Caco-2 (cell line): ENCODE measurements at regions not wholly inside any gene's neighbourhood (a gene's known extent, or its start where the extent isn't known, plus 50 kb on each side); places are given as distances from the start of the nearest gene placed in this dataset.

Experiments used
- BruUV-seq: library from RNA; stranded (reverse); fragments of 400-500 nt; replicated peaks from 2 replicates; lab custom pipeline; 2021; lab: Mats Ljungman, UMichigan
- CTCF ChIA-PET: fragments of 300-600 bp; sonication (Branson Sonifier 250); formaldehyde crosslinking; loops from one replicate; lab custom pipeline; 2022; ENCODE audit warnings: antibody characterized with exemption; lab: Charles Lee
- POLR2A ChIA-PET: fragments of 300-600 bp; sonication (Branson Sonifier 250); formaldehyde crosslinking; loops from one replicate; lab custom pipeline; 2022; ENCODE audit warnings: antibody characterized with exemption; lab: Charles Lee
- DNase-seq, 2 experiments: peaks; one replicate each; pipeline versions ENCODE4 v3.0.0 to v3.0.0-alpha.2; 2020 to 2022
- H3K27me3 ChIP-seq: replicated peaks from 2 replicates; pipeline ENCODE4 v1.6.0; 2011; ENCODE audit warnings: low read length; ENCODE audit not compliant: control insufficient read depth, insufficient read depth
- H3K36me3 ChIP-seq: 2 replicates; pipeline ENCODE4 v1.5.1; 2011; ENCODE audit warnings: low read length; ENCODE audit not compliant: control insufficient read depth, insufficient read depth
- H3K4me1 ChIP-seq: fragments of 250-450 bp; sonication (Bioruptor Pico); 2 replicates; pipeline ENCODE4 v1.5.1; 2020; ENCODE audit warnings: mild to moderate bottlenecking
- H3K4me3 ChIP-seq: 2 replicates; pipeline ENCODE4 v1.5.1; 2011; ENCODE audit warnings: low read depth, mild to moderate bottlenecking, control low read depth, low read length
- H3K9me3 ChIP-seq: fragments of 250-450 bp; sonication (Bioruptor Pico); 2 replicates; pipeline ENCODE4 v1.5.1; 2020; ENCODE audit warnings: mild to moderate bottlenecking, moderate library complexity
- H3K27ac Mint-ChIP-seq: one replicate; pipeline ENCODE4 v1.8.0; 2022; ENCODE audit warnings: mixed read lengths; ENCODE audit not compliant: unreplicated experiment
- H3K27me3 Mint-ChIP-seq: one replicate; pipeline ENCODE4 v1.8.0; 2022; ENCODE audit warnings: mixed read lengths; ENCODE audit not compliant: insufficient read depth, unreplicated experiment
- H3K36me3 Mint-ChIP-seq: one replicate; pipeline ENCODE4 v1.8.0; 2022; ENCODE audit warnings: mild to moderate bottlenecking, mixed read lengths; ENCODE audit not compliant: insufficient read depth, unreplicated experiment
- H3K4me1 Mint-ChIP-seq: one replicate; pipeline ENCODE4 v1.8.0; 2022; ENCODE audit warnings: low read depth, mixed read lengths; ENCODE audit not compliant: unreplicated experiment
- H3K4me3 Mint-ChIP-seq: one replicate; pipeline ENCODE4 v1.8.0; 2022; ENCODE audit warnings: mild to moderate bottlenecking, moderate library complexity, mixed read lengths; ENCODE audit not compliant: unreplicated experiment
- H3K9me3 Mint-ChIP-seq: one replicate; pipeline ENCODE4 v1.8.0; 2022; ENCODE audit warnings: mixed read lengths; ENCODE audit not compliant: unreplicated experiment
- CTCF ChIP-seq, 2 experiments: fragments of 200-600 bp in 1 of 2; IDR thresholded peaks; 1 replicate in 1 of 2; 2 replicates in 1 of 2; pipeline versions ENCODE4 v1.5.1 to v1.8.0; 2011 to 2022; ENCODE audit warnings: antibody characterized with exemption in 1 of 2, control low read depth in 1 of 2, inconsistent platforms in 1 of 2, low read depth in 1 of 2, low read length in 1 of 2, mild to moderate bottlenecking in 1 of 2, moderate library complexity in 1 of 2; ENCODE audit not compliant: insufficient read depth in 1 of 2, severe bottlenecking in 1 of 2, unreplicated experiment in 1 of 2
- intact Hi-C: fragments of 100-400 bp; cut with micrococcal nuclease; formaldehyde crosslinking; loops from one replicate; pipeline ENCODE4 v1.10.0; 2022; ENCODE audit not compliant: unreplicated experiment

GRCh38 chr16:5523829-5524228 is 426.2 kb upstream of the EEF2KMT start:
- no peaks in the 10 kb centered on the region for H3K9me3 ChIP-seq
- ChIA-PET POLR2A (no interaction called here), CTCF (no interaction called here)
- no TSS peak for BruUV-seq
- H3K36me3 ChIP-seq = no peaks in the 10 kb centered on the region
- no peak overlapping the region for H3K27ac Mint-ChIP-seq
- H3K27me3 Mint-ChIP-seq = no peaks in the 10 kb centered on the region
- no peaks in the 10 kb centered on the region for H3K36me3 Mint-ChIP-seq
- no peak for TF ChIP-seq CTCF (IDR thresholded peaks at IDR 0.05; ENCODE audit: insufficient read depth in 1 of 2, low read depth in 1 of 2, low read length in 1 of 2, severe bottlenecking in 1 of 2, unreplicated experiment in 1 of 2)
- no peaks in the 10 kb centered on the region for H3K9me3 Mint-ChIP-seq
- no peaks in the 10 kb centered on the region for H3K4me1 ChIP-seq
- no peaks in the 10 kb centered on the region for H3K4me1 Mint-ChIP-seq
- H3K4me3 ChIP-seq = no peak overlapping the region
- no peak for DNase-seq
- H3K27me3 ChIP-seq = no peaks in the 10 kb centered on the region
- intact Hi-C loops = no loop called here
- H3K4me3 Mint-ChIP-seq = no peak overlapping the region

GRCh38 chr16:5516115-5516514 is 418.5 kb upstream of the EEF2KMT start:
- Mint-ChIP-seq H3K4me1 (no peaks in the 10 kb centered on the region), H3K36me3 (no peaks in the 10 kb centered on the region), H3K27me3 (no peaks in the 10 kb centered on the region), H3K9me3 (peaks cover 20% of the 10 kb centered on the region), H3K27ac (no peak overlapping the region), H3K4me3 (no peak overlapping the region)
- Histone ChIP-seq H3K4me3 (no peak overlapping the region), H3K27me3 (no peaks in the 10 kb centered on the region), H3K9me3 (no peaks in the 10 kb centered on the region), H3K4me1 (no peaks in the 10 kb centered on the region), H3K36me3 (no peaks in the 10 kb centered on the region)
- BruUV-seq = no TSS peak
- POLR2A ChIA-PET = no interaction called here
- no peak for TF ChIP-seq CTCF (IDR thresholded peaks at IDR 0.05; ENCODE audit: insufficient read depth in 1 of 2, low read depth in 1 of 2, low read length in 1 of 2, severe bottlenecking in 1 of 2, unreplicated experiment in 1 of 2)
- DNase-seq = no peak
- intact Hi-C loops = no loop called here
- CTCF ChIA-PET = no interaction called here

GRCh38 chr16:5512014-5512413 is 414.4 kb upstream of the EEF2KMT start:
- BruUV-seq = no TSS peak
- no peaks in the 10 kb centered on the region for H3K4me1 Mint-ChIP-seq
- H3K4me3 ChIP-seq = no peak overlapping the region
- no peak overlapping the region for H3K4me3 Mint-ChIP-seq
- no peaks in the 10 kb centered on the region for H3K36me3 Mint-ChIP-seq
- no peaks in the 10 kb centered on the region for H3K27me3 ChIP-seq
- H3K27me3 Mint-ChIP-seq = peaks cover 4% of the 10 kb centered on the region
- TF ChIP-seq CTCF (IDR thresholded peaks at IDR 0.05; ENCODE audit: insufficient read depth in 1 of 2, low read depth in 1 of 2, low read length in 1 of 2, severe bottlenecking in 1 of 2, unreplicated experiment in 1 of 2) = no peak
- H3K9me3 Mint-ChIP-seq = peaks cover 20% of the 10 kb centered on the region
- H3K36me3 ChIP-seq = no peaks in the 10 kb centered on the region
- H3K9me3 ChIP-seq = no peaks in the 10 kb centered on the region
- H3K4me1 ChIP-seq = no peaks in the 10 kb centered on the region
- no peak overlapping the region for H3K27ac Mint-ChIP-seq
- DNase-seq = no peak
- ChIA-PET POLR2A (no interaction called here), CTCF (no interaction called here)
- intact Hi-C loops = no loop called here
